A549 (cell line): ENCODE measurements at regions not wholly inside any gene's neighbourhood (a gene's known extent, or its start where the extent isn't known, plus 50 kb on each side); places are given as distances from the start of the nearest gene placed in this dataset.

Experiments
- ATAC-seq, 2 experiments: fragments of 200-7000 bp in 1 of 2; fragments of >200 bp in 1 of 2; cut with Nextera tagmentation in 1 of 2; cut with Tn5 transposase in 1 of 2; 3 replicates each; pipeline versions ENCODE4 v1.8.0 to v1.9.1; 2018 to 2020; ENCODE audit warnings: mild to moderate bottlenecking in 1 of 2, moderate library complexity in 1 of 2
- CTCF ChIA-PET: fragments of 300-600 bp; sonication (Branson Sonifier 250); formaldehyde crosslinking; extraction: SDS; loops from one replicate; lab custom pipeline; 2021; ENCODE audit warnings: antibody characterized with exemption, inconsistent platforms; lab: Yijun Ruan, JAX
- POLR2A ChIA-PET: fragments of 350-600 bp; formaldehyde crosslinking; extraction: SDS; loops from one replicate; lab custom pipeline; 2021; ENCODE audit warnings: antibody characterized with exemption, inconsistent platforms; lab: Yijun Ruan, JAX
- DNase-seq, 2 experiments: peaks; one replicate each; pipeline versions ENCODE4 v3.0.0 to v3.0.0-alpha.2; 2011 to 2016; ENCODE audit warnings: low read depth in 1 of 2, low spot score in 1 of 2
- FAIRE-seq: peaks from 2 replicates; lab custom pipeline; 2011; peaks lifted over from hg19 to GRCh38; lab: Jason Lieb, UNC
- H3K27ac ChIP-seq, 2 experiments: fragments of >200 bp; sonication (Bioruptor Twin); formaldehyde crosslinking; 3 replicates each; pipeline ENCODE4 v1.5.1; 2016 to 2017
- H3K4me1 ChIP-seq: fragments of >200 bp; sonication (Bioruptor Twin); formaldehyde crosslinking; 3 replicates; pipeline ENCODE4 v1.6.1; 2016
- H3K4me2 ChIP-seq: fragments of >200 bp; sonication (Bioruptor Twin); formaldehyde crosslinking; 3 replicates; pipeline ENCODE4 v1.6.1; 2016
- H3K4me3 ChIP-seq: fragments of >200 bp; sonication (Bioruptor Twin); formaldehyde crosslinking; 3 replicates; pipeline ENCODE4 v1.5.1; 2016
- H3K9me3 ChIP-seq: fragments of >200 bp; sonication (Bioruptor Twin); formaldehyde crosslinking; 3 replicates; pipeline ENCODE4 v1.6.1; 2016
- ATOH8 ChIP-seq: fragments of 250-450 bp; sonication (Bioruptor Pico); IDR thresholded peaks from 2 replicates; pipeline ENCODE4 v1.5.0; 2020; ENCODE audit warnings: low read depth, mild to moderate bottlenecking, moderate library complexity
- CTCF ChIP-seq: fragments of >200 bp; sonication (Bioruptor Twin); formaldehyde crosslinking; IDR thresholded peaks from 3 replicates; pipeline ENCODE4 v1.5.1; 2016
- E2F6 ChIP-seq: IDR thresholded peaks from 2 replicates; pipeline ENCODE4 v1.6.1; 2012; ENCODE audit warnings: low read depth, borderline replicate concordance
- ELK1 ChIP-seq: fragments of 150-350 bp; IDR thresholded peaks from 2 replicates; pipeline ENCODE4 v1.6.1; 2014; ENCODE audit warnings: low read depth, mild to moderate bottlenecking, low read length
- ESRRA ChIP-seq: fragments of 150-350 bp; IDR thresholded peaks from 2 replicates; pipeline ENCODE4 v1.6.1; 2014; ENCODE audit warnings: mild to moderate bottlenecking, low read length, borderline replicate concordance
- FOSB ChIP-seq: fragments of 250-450 bp; sonication (Bioruptor Pico); IDR thresholded peaks from 2 replicates; pipeline ENCODE4 v1.5.0; 2020; ENCODE audit warnings: mild to moderate bottlenecking, moderate library complexity
- GATA3 ChIP-seq: IDR thresholded peaks from 2 replicates; pipeline ENCODE4 v1.6.1; 2012; ENCODE audit warnings: borderline replicate concordance
- HDAC2 ChIP-seq: fragments of 200-600 bp; sonication (generic); IDR thresholded peaks from 2 replicates; pipeline ENCODE4 v1.6.1; 2016
- HOXB5 ChIP-seq: fragments of 250-450 bp; sonication (Bioruptor Pico); IDR thresholded peaks from 2 replicates; pipeline ENCODE4 v1.5.0; 2020; ENCODE audit warnings: mild to moderate bottlenecking, moderate library complexity
- JUNB ChIP-seq: fragments of >200 bp; sonication (Bioruptor Twin); formaldehyde crosslinking; IDR thresholded peaks from 2 replicates; pipeline ENCODE4 v1.6.1; 2016
- MAFK ChIP-seq: fragments of 450-650 bp; IDR thresholded peaks from 2 replicates; pipeline ENCODE4 v1.6.1; 2014; ENCODE audit not compliant: partially characterized antibody
- MAZ ChIP-seq: fragments of 150-350 bp; IDR thresholded peaks from 2 replicates; pipeline ENCODE4 v1.6.1; 2014; ENCODE audit warnings: antibody characterized with exemption, low read depth, low read length, borderline replicate concordance
- MYC ChIP-seq: IDR thresholded peaks from 2 replicates; pipeline ENCODE4 v1.6.1; 2012; ENCODE audit warnings: mild to moderate bottlenecking, inconsistent platforms, low read length, improper control_type of control experiment, borderline replicate concordance
- NFE2L2 ChIP-seq: fragments of 150-350 bp; conservative IDR thresholded peaks from 2 replicates; pipeline ENCODE4 v1.6.1; 2014; ENCODE audit warnings: low read length
- NR3C1 ChIP-seq: fragments of >200 bp; sonication (Bioruptor Twin); formaldehyde crosslinking; IDR thresholded peaks from 3 replicates; pipeline ENCODE4 v1.6.1; 2017
- PHF8 ChIP-seq: fragments of 200-600 bp; sonication (generic); IDR thresholded peaks from 2 replicates; pipeline ENCODE4 v1.6.1; 2016; ENCODE audit warnings: low read depth, mild to moderate bottlenecking, antibody characterized with exemption, moderate library complexity, borderline replicate concordance
- POLR2A ChIP-seq: IDR thresholded peaks from 2 replicates; pipeline ENCODE4 v1.6.1; 2012; ENCODE audit warnings: mild to moderate bottlenecking, low read length
- RAD21 ChIP-seq, 2 experiments: fragments of >200 bp in 1 of 2; sonication (Bioruptor Twin) in 1 of 2; formaldehyde crosslinking in 1 of 2; IDR thresholded peaks in 1 of 2; conservative IDR thresholded peaks in 1 of 2; 2 replicates in 1 of 2; 3 replicates in 1 of 2; pipeline ENCODE4 v1.6.1; 2012 to 2018; ENCODE audit warnings: inconsistent platforms in 1 of 2
- REST ChIP-seq: fragments of 200-600 bp; sonication (generic); IDR thresholded peaks from 2 replicates; pipeline ENCODE4 v1.6.1; 2016; ENCODE audit warnings: antibody characterized with exemption, mild to moderate bottlenecking, moderate library complexity
- SMC3 ChIP-seq: fragments of >200 bp; sonication (Bioruptor Twin); formaldehyde crosslinking; IDR thresholded peaks from 3 replicates; pipeline ENCODE4 v1.6.1; 2018; ENCODE audit warnings: inconsistent platforms
- TFCP2L1 ChIP-seq: fragments of 250-450 bp; sonication (Bioruptor Pico); IDR thresholded peaks from 2 replicates; pipeline ENCODE4 v1.5.0; 2021; ENCODE audit warnings: mild to moderate bottlenecking
- TP53 ChIP-seq: fragments of 250-450 bp; sonication (Bioruptor Pico); IDR thresholded peaks from 2 replicates; pipeline ENCODE4 v1.5.0; 2021; ENCODE audit warnings: mild to moderate bottlenecking, moderate library complexity
- ZC3H11A ChIP-seq: fragments of 450-650 bp; IDR thresholded peaks from 2 replicates; pipeline ENCODE4 v1.6.1; 2014; ENCODE audit warnings: antibody characterized with exemption, mild to moderate bottlenecking
- WGBS: methylation state at CpG from one replicate; pipeline ENCODE4 v1.1.6; 2017; ENCODE audit errors: missing lambda C conversion rate; 5-methylcytosine and 5-hydroxymethylcytosine counted together

GRCh38 chr6:74733830-74734620, 471.8 kb downstream of the COL12A1 start (continued):
- no peak for TF ChIP-seq FOSB (CRISPR knock-in tag)
- no peak for TF ChIP-seq NFE2L2
- TF ChIP-seq ELK1, result no peak
- TF ChIP-seq POLR2A, result no peak

- ATAC-seq, result no peak
- TF ChIP-seq TP53 (CRISPR knock-in tag), result no peak
- TF ChIP-seq, all 56 proteins: peak for 0
Measured at GRCh38 chr6:74731931-74732330, 473.9 kb downstream of the COL12A1 start.

GRCh38 chr6:74731204-74731603, 474.6 kb downstream of the COL12A1 start:
- ATAC-seq (no peak), DNase-seq (no peak), FAIRE-seq (no peak)
- Histone ChIP-seq H3K4me2 (no peak overlapping the region), H3K9me3 (no peaks in the 10 kb centered on the region; the same call in 2 of the 3 replicates), H3K4me3 (no peak overlapping the region), H3K27ac (no peak overlapping the region), H3K4me1 (no peaks in the 10 kb centered on the region)
- TF ChIP-seq GATA3 (no peak), MAZ (no peak), CTCF (no peak), HDAC2 (no peak), ATOH8 (CRISPR knock-in tag) (no peak), E2F6 (no peak), MYC (no peak), ZC3H11A (no peak), PHF8 (no peak), RAD21 (conservative IDR thresholded peaks at IDR 0.05 in 1 of 2, IDR thresholded peaks at IDR 0.05 in 1 of 2) (no peak), MAFK (no peak), HOXB5 (CRISPR knock-in tag) (no peak), JUNB (no peak), SMC3 (no peak), ESRRA (no peak), REST (no peak), NR3C1 (no peak), FOSB (CRISPR knock-in tag) (no peak), TFCP2L1 (CRISPR knock-in tag) (no peak), NFE2L2 (no peak)
- CTCF ChIA-PET, result no interaction called here
- POLR2A ChIA-PET, result no interaction called here
- 10% methylated on average over 2 of the region's 2 CpGs for WGBS

More at GRCh38 chr6:74731931-74732330, 473.9 kb downstream of the COL12A1 start:
- Histone ChIP-seq H3K4me2 (no peak overlapping the region), H3K4me1 (no peaks in the 10 kb centered on the region), H3K27ac (no peak overlapping the region), H3K4me3 (no peak overlapping the region), H3K9me3 (no peaks in the 10 kb centered on the region; the same call in 2 of the 3 replicates)
- CTCF ChIA-PET, result no interaction called here
- DNase-seq (no peak), FAIRE-seq (no peak)
- POLR2A ChIA-PET, result no interaction called here
- 49% methylated on average over 4 of the region's 4 CpGs for WGBS
